SK-N-SH treated with all-trans-retinoic acid at 6 μM for 48 hours (cell line): ENCODE measurements at regions not wholly inside any gene's neighbourhood (a gene's known extent, or its start where the extent isn't known, plus 50 kb on each side); places are given as distances from the start of the nearest gene placed in this dataset.

Experiments
- ATAC-seq: fragments of 200-7000 bp; cut with Tn5 transposase; 3 replicates; pipeline ENCODE4 v1.9.1; 2020; ENCODE audit warnings: mild to moderate bottlenecking, moderate library complexity
- ARNTL ChIP-seq: fragments of 450-650 bp; formaldehyde crosslinking; IDR thresholded peaks from 2 replicates; pipeline ENCODE4 v1.5.0; 2020; ENCODE audit warnings: low read depth, mild to moderate bottlenecking, moderate library complexity, borderline replicate concordance
- BACH2 ChIP-seq: fragments of 250-450 bp; sonication (Bioruptor Pico); IDR thresholded peaks from 2 replicates; pipeline ENCODE4 v1.9.0; 2021; ENCODE audit warnings: mild to moderate bottlenecking, borderline replicate concordance
- CREB5 ChIP-seq: fragments of 250-450 bp; sonication (Bioruptor Pico); IDR thresholded peaks from 2 replicates; pipeline ENCODE4 v1.5.1; 2020; ENCODE audit warnings: low read depth, mild to moderate bottlenecking, moderate library complexity
- CSDC2 ChIP-seq: fragments of 250-450 bp; sonication (Bioruptor Pico); IDR thresholded peaks from 2 replicates; pipeline ENCODE4 v1.5.0; 2020; ENCODE audit warnings: mild to moderate bottlenecking, moderate library complexity
- ESRRG ChIP-seq: fragments of 250-450 bp; sonication (Bioruptor Pico); IDR thresholded peaks from 2 replicates; pipeline ENCODE4 v1.6.1; 2021; ENCODE audit warnings: mild to moderate bottlenecking
- ISL1 ChIP-seq: fragments of 250-450 bp; sonication (Bioruptor Pico); IDR thresholded peaks from 2 replicates; pipeline ENCODE4 v2.1.2; 2022; ENCODE audit warnings: mild to moderate bottlenecking, moderate library complexity
- OSR1 ChIP-seq: fragments of 250-450 bp; sonication (Bioruptor Pico); IDR thresholded peaks from 2 replicates; pipeline ENCODE4 v1.8.0; 2022; ENCODE audit warnings: moderate library complexity, mild to moderate bottlenecking, inconsistent platforms
- RARB ChIP-seq: fragments of 250-450 bp; sonication (Bioruptor Pico); IDR thresholded peaks from 2 replicates; pipeline ENCODE4 v1.8.0; 2021; ENCODE audit warnings: mild to moderate bottlenecking, moderate library complexity
- SNAI2 ChIP-seq: fragments of 250-450 bp; sonication (Bioruptor Pico); IDR thresholded peaks from 2 replicates; pipeline ENCODE4 v1.5.0; 2020; ENCODE audit warnings: mild to moderate bottlenecking, moderate library complexity
- ZFP30 ChIP-seq: fragments of 450-650 bp; formaldehyde crosslinking; IDR thresholded peaks from 2 replicates; pipeline ENCODE4 v1.5.0; 2022; ENCODE audit warnings: mild to moderate bottlenecking, moderate library complexity
- ZNF565 ChIP-seq: fragments of 450-650 bp; formaldehyde crosslinking; conservative IDR thresholded peaks from 2 replicates; pipeline ENCODE4 v1.5.0; 2020; ENCODE audit warnings: low read depth, mild to moderate bottlenecking, moderate library complexity
- ZNF70 ChIP-seq: fragments of 450-650 bp; formaldehyde crosslinking; IDR thresholded peaks from 2 replicates; pipeline ENCODE4 v1.5.0; 2020; ENCODE audit warnings: mild to moderate bottlenecking, moderate library complexity
- ZNF8 ChIP-seq: fragments of 450-650 bp; formaldehyde crosslinking; IDR thresholded peaks from 2 replicates; pipeline ENCODE4 v1.5.0; 2020; ENCODE audit warnings: mild to moderate bottlenecking, moderate library complexity
- TF ChIP-seq, protein P1 (sequence below): fragments of 250-450 bp; sonication (Bioruptor Pico); IDR thresholded peaks from 2 replicates; pipeline ENCODE4 v1.8.0; 2020; ENCODE audit warnings: mild to moderate bottlenecking, moderate library complexity, borderline replicate concordance
- TF ChIP-seq, protein P2 (sequence below): fragments of 250-450 bp; sonication (Bioruptor Pico); IDR thresholded peaks from 2 replicates; pipeline ENCODE4 v1.5.0; 2020; ENCODE audit warnings: mild to moderate bottlenecking, moderate library complexity
- TF ChIP-seq, protein P3 (sequence below): fragments of 250-450 bp; sonication (Bioruptor Pico); IDR thresholded peaks from 2 replicates; pipeline ENCODE4 v1.5.1; 2021; ENCODE audit warnings: mild to moderate bottlenecking, moderate library complexity
- TF ChIP-seq, protein P4 (sequence below): fragments of 250-450 bp; sonication (Bioruptor Pico); IDR thresholded peaks from 2 replicates; pipeline ENCODE4 v1.8.0; 2021; ENCODE audit warnings: low read depth, mild to moderate bottlenecking, moderate library complexity, borderline replicate concordance

DNA sequence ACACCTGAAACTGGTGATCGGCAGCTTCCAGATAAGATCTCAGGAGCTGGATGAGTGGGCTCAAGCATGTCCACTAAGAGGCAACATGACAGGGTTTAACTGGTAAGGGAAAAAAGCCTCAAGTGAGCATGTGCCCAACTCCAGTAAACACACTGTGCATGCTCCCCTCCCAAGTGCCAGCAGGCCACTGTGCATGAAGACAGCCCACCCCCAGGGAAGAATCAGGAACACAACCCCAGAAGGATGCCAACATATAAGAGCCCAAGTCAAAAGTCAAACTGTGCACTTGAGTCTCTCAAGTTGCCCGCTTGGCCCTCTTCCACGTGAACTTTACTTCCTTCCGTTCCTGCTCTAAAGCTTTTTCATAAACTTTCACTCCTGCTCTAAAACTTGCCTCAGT is 311.3 kb upstream of the PRKD1 start:
- no peak for TF ChIP-seq BACH2 (CRISPR knock-in tag)
- no peak for ATAC-seq

DNA sequence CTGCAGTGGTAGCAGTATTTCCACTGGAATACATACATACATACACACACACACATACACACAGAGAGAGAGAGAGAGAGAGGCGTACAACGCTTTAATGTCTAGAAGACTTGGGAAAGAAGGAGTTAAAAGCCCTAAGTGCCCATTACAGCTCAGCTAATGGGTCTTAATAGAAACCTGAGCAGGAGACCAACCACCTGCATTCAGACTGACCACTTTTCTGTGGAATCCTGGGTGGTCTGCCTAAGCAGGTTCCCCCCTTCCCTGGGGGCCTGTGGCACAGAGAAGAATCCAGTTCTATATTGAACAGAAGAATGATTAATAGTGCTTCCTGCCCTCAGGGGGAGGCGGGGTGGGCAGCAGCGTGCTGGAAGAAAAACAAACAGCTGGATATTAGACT is 312.4 kb upstream of the PRKD1 start:
- no peak for ATAC-seq
- TF ChIP-seq, protein P1, sequence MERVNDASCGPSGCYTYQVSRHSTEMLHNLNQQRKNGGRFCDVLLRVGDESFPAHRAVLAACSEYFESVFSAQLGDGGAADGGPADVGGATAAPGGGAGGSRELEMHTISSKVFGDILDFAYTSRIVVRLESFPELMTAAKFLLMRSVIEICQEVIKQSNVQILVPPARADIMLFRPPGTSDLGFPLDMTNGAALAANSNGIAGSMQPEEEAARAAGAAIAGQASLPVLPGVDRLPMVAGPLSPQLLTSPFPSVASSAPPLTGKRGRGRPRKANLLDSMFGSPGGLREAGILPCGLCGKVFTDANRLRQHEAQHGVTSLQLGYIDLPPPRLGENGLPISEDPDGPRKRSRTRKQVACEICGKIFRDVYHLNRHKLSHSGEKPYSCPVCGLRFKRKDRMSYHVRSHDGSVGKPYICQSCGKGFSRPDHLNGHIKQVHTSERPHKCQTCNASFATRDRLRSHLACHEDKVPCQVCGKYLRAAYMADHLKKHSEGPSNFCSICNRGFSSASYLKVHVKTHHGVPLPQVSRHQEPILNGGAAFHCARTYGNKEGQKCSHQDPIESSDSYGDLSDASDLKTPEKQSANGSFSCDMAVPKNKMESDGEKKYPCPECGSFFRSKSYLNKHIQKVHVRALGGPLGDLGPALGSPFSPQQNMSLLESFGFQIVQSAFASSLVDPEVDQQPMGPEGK (CRISPR knock-in tag), result no peak
- no peak for TF ChIP-seq ZNF8 (CRISPR knock-in tag)
- no peak for TF ChIP-seq CREB5 (CRISPR knock-in tag)
- no peak for TF ChIP-seq CSDC2 (CRISPR knock-in tag)
- TF ChIP-seq ESRRG (CRISPR knock-in tag), result no peak
- TF ChIP-seq, protein P2, sequence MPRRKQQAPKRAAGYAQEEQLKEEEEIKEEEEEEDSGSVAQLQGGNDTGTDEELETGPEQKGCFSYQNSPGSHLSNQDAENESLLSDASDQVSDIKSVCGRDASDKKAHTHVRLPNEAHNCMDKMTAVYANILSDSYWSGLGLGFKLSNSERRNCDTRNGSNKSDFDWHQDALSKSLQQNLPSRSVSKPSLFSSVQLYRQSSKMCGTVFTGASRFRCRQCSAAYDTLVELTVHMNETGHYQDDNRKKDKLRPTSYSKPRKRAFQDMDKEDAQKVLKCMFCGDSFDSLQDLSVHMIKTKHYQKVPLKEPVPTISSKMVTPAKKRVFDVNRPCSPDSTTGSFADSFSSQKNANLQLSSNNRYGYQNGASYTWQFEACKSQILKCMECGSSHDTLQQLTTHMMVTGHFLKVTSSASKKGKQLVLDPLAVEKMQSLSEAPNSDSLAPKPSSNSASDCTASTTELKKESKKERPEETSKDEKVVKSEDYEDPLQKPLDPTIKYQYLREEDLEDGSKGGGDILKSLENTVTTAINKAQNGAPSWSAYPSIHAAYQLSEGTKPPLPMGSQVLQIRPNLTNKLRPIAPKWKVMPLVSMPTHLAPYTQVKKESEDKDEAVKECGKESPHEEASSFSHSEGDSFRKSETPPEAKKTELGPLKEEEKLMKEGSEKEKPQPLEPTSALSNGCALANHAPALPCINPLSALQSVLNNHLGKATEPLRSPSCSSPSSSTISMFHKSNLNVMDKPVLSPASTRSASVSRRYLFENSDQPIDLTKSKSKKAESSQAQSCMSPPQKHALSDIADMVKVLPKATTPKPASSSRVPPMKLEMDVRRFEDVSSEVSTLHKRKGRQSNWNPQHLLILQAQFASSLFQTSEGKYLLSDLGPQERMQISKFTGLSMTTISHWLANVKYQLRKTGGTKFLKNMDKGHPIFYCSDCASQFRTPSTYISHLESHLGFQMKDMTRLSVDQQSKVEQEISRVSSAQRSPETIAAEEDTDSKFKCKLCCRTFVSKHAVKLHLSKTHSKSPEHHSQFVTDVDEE (CRISPR knock-in tag), result no peak
- TF ChIP-seq, protein P3, sequence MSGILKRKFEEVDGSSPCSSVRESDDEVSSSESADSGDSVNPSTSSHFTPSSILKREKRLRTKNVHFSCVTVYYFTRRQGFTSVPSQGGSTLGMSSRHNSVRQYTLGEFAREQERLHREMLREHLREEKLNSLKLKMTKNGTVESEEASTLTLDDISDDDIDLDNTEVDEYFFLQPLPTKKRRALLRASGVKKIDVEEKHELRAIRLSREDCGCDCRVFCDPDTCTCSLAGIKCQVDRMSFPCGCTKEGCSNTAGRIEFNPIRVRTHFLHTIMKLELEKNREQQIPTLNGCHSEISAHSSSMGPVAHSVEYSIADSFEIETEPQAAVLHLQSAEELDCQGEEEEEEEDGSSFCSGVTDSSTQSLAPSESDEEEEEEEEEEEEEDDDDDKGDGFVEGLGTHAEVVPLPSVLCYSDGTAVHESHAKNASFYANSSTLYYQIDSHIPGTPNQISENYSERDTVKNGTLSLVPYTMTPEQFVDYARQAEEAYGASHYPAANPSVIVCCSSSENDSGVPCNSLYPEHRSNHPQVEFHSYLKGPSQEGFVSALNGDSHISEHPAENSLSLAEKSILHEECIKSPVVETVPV, result no peak
- no peak for TF ChIP-seq ISL1 (CRISPR knock-in tag)
- TF ChIP-seq OSR1, result no peak

- TF ChIP-seq OSR1, result no peak
- no peak for TF ChIP-seq ZFP30
- TF ChIP-seq ARNTL (CRISPR knock-in tag), result no peak
- TF ChIP-seq ISL1 (CRISPR knock-in tag), result no peak
- TF ChIP-seq ZNF565 (CRISPR knock-in tag), result no peak
- TF ChIP-seq BACH2 (CRISPR knock-in tag), result no peak
- no peak for TF ChIP-seq RARB
- TF ChIP-seq ESRRG (CRISPR knock-in tag), result no peak
- TF ChIP-seq, protein P4, sequence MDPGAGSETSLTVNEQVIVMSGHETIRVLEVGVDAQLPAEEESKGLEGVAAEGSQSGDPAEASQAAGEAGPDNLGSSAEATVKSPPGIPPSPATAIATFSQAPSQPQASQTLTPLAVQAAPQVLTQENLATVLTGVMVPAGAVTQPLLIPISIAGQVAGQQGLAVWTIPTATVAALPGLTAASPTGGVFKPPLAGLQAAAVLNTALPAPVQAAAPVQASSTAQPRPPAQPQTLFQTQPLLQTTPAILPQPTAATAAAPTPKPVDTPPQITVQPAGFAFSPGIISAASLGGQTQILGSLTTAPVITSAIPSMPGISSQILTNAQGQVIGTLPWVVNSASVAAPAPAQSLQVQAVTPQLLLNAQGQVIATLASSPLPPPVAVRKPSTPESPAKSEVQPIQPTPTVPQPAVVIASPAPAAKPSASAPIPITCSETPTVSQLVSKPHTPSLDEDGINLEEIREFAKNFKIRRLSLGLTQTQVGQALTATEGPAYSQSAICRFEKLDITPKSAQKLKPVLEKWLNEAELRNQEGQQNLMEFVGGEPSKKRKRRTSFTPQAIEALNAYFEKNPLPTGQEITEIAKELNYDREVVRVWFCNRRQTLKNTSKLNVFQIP (CRISPR knock-in tag), result no peak
- no peak for TF ChIP-seq CSDC2 (CRISPR knock-in tag)
- no peak for TF ChIP-seq ZNF70 (CRISPR knock-in tag)
- TF ChIP-seq, protein P2 (CRISPR knock-in tag), result no peak
- TF ChIP-seq, protein P1 (CRISPR knock-in tag), result no peak
- TF ChIP-seq SNAI2 (CRISPR knock-in tag), result no peak
- TF ChIP-seq CREB5 (CRISPR knock-in tag), result no peak
- no peak for ATAC-seq
These were observed 313.0 kb upstream of the PRKD1 start for GRCh38 chr14:30240685-30241084.
